IMR-90 (cell line): ENCODE measurements at regions not wholly inside any gene's neighbourhood (a gene's known extent, or its start where the extent isn't known, plus 50 kb on each side); places are given as distances from the start of the nearest gene placed in this dataset.

Experiments used
- ATAC-seq: fragments of 200-7000 bp; cut with Tn5 transposase; 2 replicates; pipeline ENCODE4 v1.9.1; 2020; ENCODE audit warnings: low read depth, mild to moderate bottlenecking, moderate library complexity
- BruUV-seq: library from RNA; stranded (reverse); fragments of 400-500 nt; replicated peaks from 2 replicates; lab custom pipeline; 2021; lab: Mats Ljungman, UMichigan
- CTCF ChIA-PET: fragments of 300-600 bp; formaldehyde crosslinking; extraction: SDS; loops from one replicate; lab custom pipeline; 2021; ENCODE audit warnings: antibody characterized with exemption; lab: Yijun Ruan, JAX
- POLR2A ChIA-PET: fragments of 300-600 bp; sonication (Branson Sonifier 250); formaldehyde crosslinking; loops from one replicate; lab custom pipeline; 2022; ENCODE audit warnings: antibody characterized with exemption; ENCODE audit not compliant: unreplicated experiment; lab: Charles Lee
- DNase-seq: peaks from one replicate; pipeline ENCODE4 v3.0.0; 2013
- H2AFZ ChIP-seq: replicated peaks from 2 replicates; pipeline ENCODE3; 2013; ENCODE audit warnings: low read length, mild to moderate bottlenecking; ENCODE audit not compliant: poor library complexity
- H2AK5ac ChIP-seq: 2 replicates; pipeline ENCODE4 v1.6.1; 2013; ENCODE audit warnings: low read depth, low read length, inconsistent platforms
- H2AK9ac ChIP-seq: replicated peaks from 2 replicates; pipeline ENCODE3; 2013; ENCODE audit warnings: mild to moderate bottlenecking, low read depth, low read length, moderate library complexity; ENCODE audit not compliant: poor library complexity
- H2BK120ac ChIP-seq: 2 replicates; pipeline ENCODE4 v1.6.1; 2013; ENCODE audit warnings: low read depth, low read length, inconsistent platforms
- H2BK15ac ChIP-seq: 3 replicates; pipeline ENCODE4 v1.6.1; 2013; ENCODE audit warnings: low read depth, low read length, inconsistent platforms
- H2BK20ac ChIP-seq: 2 replicates; pipeline ENCODE4 v1.6.1; 2013; ENCODE audit warnings: low read depth, mild to moderate bottlenecking, inconsistent platforms, low read length, moderate library complexity
- H2BK5ac ChIP-seq: 2 replicates; pipeline ENCODE4 v1.6.1; 2013; ENCODE audit warnings: mild to moderate bottlenecking, low read depth, low read length, inconsistent platforms; ENCODE audit not compliant: poor library complexity, severe bottlenecking
- H3K14ac ChIP-seq: replicated peaks from 2 replicates; pipeline ENCODE4 v1.6.1; 2013; ENCODE audit warnings: low read depth, low read length, inconsistent platforms
- H3K18ac ChIP-seq: 2 replicates; pipeline ENCODE4 v1.6.1; 2013; ENCODE audit warnings: low read depth, low read length, control low read depth
- H3K23ac ChIP-seq: 2 replicates; pipeline ENCODE4 v1.6.1; 2013; ENCODE audit warnings: low read depth, low read length, inconsistent platforms
- H3K27ac ChIP-seq: 2 replicates; pipeline ENCODE4 v1.5.1; 2013; ENCODE audit warnings: mild to moderate bottlenecking, control low read depth, low read length; ENCODE audit not compliant: insufficient read depth
- H3K27me3 ChIP-seq: 2 replicates; pipeline ENCODE4 v1.6.1; 2013; ENCODE audit warnings: low read length; ENCODE audit not compliant: control insufficient read depth, insufficient read depth
- H3K36me3 ChIP-seq: 2 replicates; pipeline ENCODE4 v1.6.1; 2013; ENCODE audit warnings: low read length, mixed read lengths; ENCODE audit not compliant: control insufficient read depth, insufficient read depth
- H3K4ac ChIP-seq: 2 replicates; pipeline ENCODE4 v1.6.1; 2013; ENCODE audit warnings: low read depth, low read length, inconsistent platforms
- H3K4me1 ChIP-seq: 2 replicates; pipeline ENCODE4 v1.6.1; 2013; ENCODE audit warnings: low read length, mixed read lengths; ENCODE audit not compliant: control insufficient read depth, insufficient read depth
- H3K4me2 ChIP-seq: 2 replicates; pipeline ENCODE4 v1.6.1; 2013; ENCODE audit warnings: low read depth, mild to moderate bottlenecking, control low read depth, low read length, moderate library complexity
- H3K4me3 ChIP-seq: 2 replicates; pipeline ENCODE4 v1.5.1; 2013; ENCODE audit warnings: low read depth, mild to moderate bottlenecking, control low read depth, low read length, moderate library complexity; ENCODE audit not compliant: insufficient read depth
- H3K56ac ChIP-seq: 2 replicates; pipeline ENCODE4 v1.6.1; 2013; ENCODE audit warnings: low read length, inconsistent platforms; ENCODE audit not compliant: insufficient read depth; ENCODE audit errors: extremely low read depth
- H3K79me1 ChIP-seq, 2 experiments: 2 replicates each; pipeline ENCODE4 v1.6.1; 2013; ENCODE audit warnings: low read length in 2 of 2, inconsistent platforms in 1 of 2, low read depth in 1 of 2
- H3K9ac ChIP-seq: 2 replicates; pipeline ENCODE4 v1.6.1; 2013; ENCODE audit warnings: low read depth, low read length, control low read depth
- H3K9me1 ChIP-seq: 2 replicates; pipeline ENCODE4 v1.6.1; 2013; ENCODE audit warnings: low read length, inconsistent platforms; ENCODE audit not compliant: insufficient read depth
- H3K9me3 ChIP-seq: 2 replicates; pipeline ENCODE4 v1.6.1; 2013; ENCODE audit warnings: low read length; ENCODE audit not compliant: control insufficient read depth, insufficient read depth
- H4K20me1 ChIP-seq: 2 replicates; pipeline ENCODE4 v1.6.1; 2013; ENCODE audit warnings: low read length, inconsistent platforms; ENCODE audit not compliant: insufficient read depth
- H4K5ac ChIP-seq: 2 replicates; pipeline ENCODE4 v1.6.1; 2013; ENCODE audit warnings: mild to moderate bottlenecking, low read depth, low read length, control low read depth
- H4K8ac ChIP-seq, 2 experiments: 2 replicates each; pipeline ENCODE4 v1.6.1; 2013; ENCODE audit warnings: low read depth in 2 of 2, low read length in 2 of 2, control low read depth in 1 of 2, inconsistent platforms in 1 of 2
- H4K91ac ChIP-seq: 2 replicates; pipeline ENCODE4 v1.6.1; 2013; ENCODE audit warnings: low read depth, low read length, inconsistent platforms; ENCODE audit not compliant: insufficient read depth
- MAFK ChIP-seq: IDR thresholded peaks from 2 replicates; pipeline ENCODE4 v1.6.1; 2012; ENCODE audit warnings: low read depth, low read length, improper control_type of control experiment
- MXI1 ChIP-seq: IDR thresholded peaks from 2 replicates; pipeline ENCODE4 v1.6.1; 2012; ENCODE audit warnings: low read depth, mild to moderate bottlenecking, low read length, moderate library complexity, borderline replicate concordance
- POLR2A ChIP-seq: IDR thresholded peaks from 2 replicates; pipeline ENCODE4 v1.6.1; 2012; ENCODE audit warnings: mild to moderate bottlenecking, low read depth, low read length
- WGBS, 2 experiments: methylation state at CpG; one replicate each; pipeline versions ENCODE4 v1.1.5 to v1.1.7; 2013; ENCODE audit warnings: missing lambda C conversion rate in 2 of 2; ENCODE audit not compliant: insufficient read length in 1 of 2; ENCODE audit errors: extremely low coverage in 2 of 2; 5-methylcytosine and 5-hydroxymethylcytosine counted together
- dilution Hi-C: fragments of 300-500 bp; cut with HindIII; formaldehyde crosslinking; loops from one replicate; pipeline ENCODE4 v1.14.3; 2018; ENCODE audit warnings: low sequenced_read_pairs; ENCODE audit not compliant: unreplicated experiment
- in situ Hi-C: fragments of 300-500 bp; cut with MboI; formaldehyde crosslinking; loops from 3 replicates; pipeline ENCODE4 v1.14.3; 2019; ENCODE audit warnings: low sequenced_read_pairs, inconsistent platforms, mixed read lengths
- intact Hi-C: fragments of 100-400 bp; cut with micrococcal nuclease; formaldehyde crosslinking; loops from 2 replicates; pipeline ENCODE4 v1.10.0; 2022
- TF ChIP-seq, protein P1 (sequence below): conservative IDR thresholded peaks from 2 replicates; pipeline ENCODE4 v1.5.1; 2012; ENCODE audit warnings: mild to moderate bottlenecking, low read depth, low read length, improper control_type of control experiment

DNA sequence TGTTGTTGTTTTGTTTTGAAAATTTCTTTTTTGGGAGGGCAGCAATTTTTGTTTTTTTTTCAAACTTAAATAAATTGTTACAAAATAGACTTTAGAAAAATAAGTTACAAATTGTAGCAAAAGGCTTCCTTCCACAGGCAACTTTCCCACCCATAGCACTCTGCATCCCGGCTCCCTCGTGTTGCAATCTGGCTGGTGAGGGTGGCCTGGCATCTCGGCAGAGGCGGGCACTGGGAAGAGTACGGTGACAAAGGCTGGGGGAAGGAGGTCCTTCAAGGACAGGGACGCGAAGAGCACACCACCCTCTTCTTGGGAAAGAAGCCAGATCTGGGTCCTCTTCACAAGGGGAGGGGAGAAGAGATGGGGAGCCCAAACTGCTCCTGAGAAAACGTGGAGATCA lies 379.7 kb downstream of the OLFM4 start:
- Histone ChIP-seq H2BK20ac (no peak overlapping the region), H3K14ac (no peak overlapping the region), H3K9me1 (no peaks in the 10 kb centered on the region), H3K36me3 (no peaks in the 10 kb centered on the region), H3K4me2 (no peak overlapping the region), H3K79me1 (no peaks in the 10 kb centered on the region), H3K56ac (no peak overlapping the region), H2BK120ac (no peak overlapping the region), H2BK15ac (no peak overlapping the region), H3K27ac (no peak overlapping the region), H3K18ac (no peak overlapping the region), H4K5ac (no peak overlapping the region), H4K91ac (no peak overlapping the region), H2AK9ac (no peak overlapping the region), H3K9me3 (peaks cover 27% of the 10 kb centered on the region), H4K20me1 (no peaks in the 10 kb centered on the region), H3K27me3 (no peaks in the 10 kb centered on the region), H3K4me3 (no peak overlapping the region), H3K9ac (no peak overlapping the region), H4K8ac (no peak overlapping the region), H2BK5ac (no peak overlapping the region), H3K4me1 (no peaks in the 10 kb centered on the region), H2AFZ (no peak overlapping the region), H2AK5ac (no peak overlapping the region), H3K4ac (no peak overlapping the region), H3K23ac (no peak overlapping the region)
- WGBS, 2 experiments = no CpG with 5 or more reads among the region's 8 CpGs
- no peak for DNase-seq
- dilution Hi-C loops = no loop called here
- no TSS peak for BruUV-seq
- no peak for ATAC-seq
- ChIA-PET CTCF (no interaction called here), POLR2A (no interaction called here)
- in situ Hi-C loops = no loop called here
- intact Hi-C loops = no loop called here
- TF ChIP-seq, protein P1, sequence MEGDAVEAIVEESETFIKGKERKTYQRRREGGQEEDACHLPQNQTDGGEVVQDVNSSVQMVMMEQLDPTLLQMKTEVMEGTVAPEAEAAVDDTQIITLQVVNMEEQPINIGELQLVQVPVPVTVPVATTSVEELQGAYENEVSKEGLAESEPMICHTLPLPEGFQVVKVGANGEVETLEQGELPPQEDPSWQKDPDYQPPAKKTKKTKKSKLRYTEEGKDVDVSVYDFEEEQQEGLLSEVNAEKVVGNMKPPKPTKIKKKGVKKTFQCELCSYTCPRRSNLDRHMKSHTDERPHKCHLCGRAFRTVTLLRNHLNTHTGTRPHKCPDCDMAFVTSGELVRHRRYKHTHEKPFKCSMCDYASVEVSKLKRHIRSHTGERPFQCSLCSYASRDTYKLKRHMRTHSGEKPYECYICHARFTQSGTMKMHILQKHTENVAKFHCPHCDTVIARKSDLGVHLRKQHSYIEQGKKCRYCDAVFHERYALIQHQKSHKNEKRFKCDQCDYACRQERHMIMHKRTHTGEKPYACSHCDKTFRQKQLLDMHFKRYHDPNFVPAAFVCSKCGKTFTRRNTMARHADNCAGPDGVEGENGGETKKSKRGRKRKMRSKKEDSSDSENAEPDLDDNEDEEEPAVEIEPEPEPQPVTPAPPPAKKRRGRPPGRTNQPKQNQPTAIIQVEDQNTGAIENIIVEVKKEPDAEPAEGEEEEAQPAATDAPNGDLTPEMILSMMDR = no peak
- no peak for TF ChIP-seq MXI1
- no peak for TF ChIP-seq POLR2A
- TF ChIP-seq MAFK = no peak
